BE2C (cell line): ENCODE measurements at regions not wholly inside any gene's neighbourhood (a gene's known extent, or its start where the extent isn't known, plus 50 kb on each side); places are given as distances from the start of the nearest gene placed in this dataset.

Experiments used
- DNase-seq: peaks from one replicate; pipeline ENCODE4 v3.0.0-alpha.2; 2020
- H3K27me3 ChIP-seq: fragments of 250-450 bp; sonication (Bioruptor Pico); 2 replicates; pipeline ENCODE4 v1.5.1; 2020; ENCODE audit warnings: mild to moderate bottlenecking
- H3K36me3 ChIP-seq: fragments of 250-450 bp; sonication (Bioruptor Pico); 2 replicates; pipeline ENCODE4 v1.5.1; 2020; ENCODE audit warnings: mild to moderate bottlenecking
- H3K4me1 ChIP-seq: fragments of 250-450 bp; sonication (Bioruptor Pico); 2 replicates; pipeline ENCODE4 v1.5.1; 2020
- H3K4me3 ChIP-seq: 2 replicates; pipeline ENCODE4 v1.5.1; 2011; ENCODE audit warnings: low read depth, low read length
- H3K9me3 ChIP-seq: fragments of 250-450 bp; sonication (Bioruptor Pico); 2 replicates; pipeline ENCODE4 v1.5.1; 2020
- CTCF ChIP-seq: IDR thresholded peaks from 2 replicates; pipeline ENCODE4 v1.5.1; 2012; ENCODE audit warnings: mild to moderate bottlenecking, low read depth, low read length

- no peak overlapping the region for H3K4me3 ChIP-seq
- TF ChIP-seq CTCF, result no peak
- H3K4me1 ChIP-seq, result no peaks in the 10 kb centered on the region
- H3K9me3 ChIP-seq, result no peaks in the 10 kb centered on the region
- no peaks in the 10 kb centered on the region for H3K27me3 ChIP-seq
- H3K36me3 ChIP-seq, result no peaks in the 10 kb centered on the region
- DNase-seq, result no peak
These were observed 783.6 kb downstream of the CBLN2 start for GRCh38 chr18:71760541-71760940.

- Histone ChIP-seq H3K9me3 (no peaks in the 10 kb centered on the region), H3K36me3 (no peaks in the 10 kb centered on the region), H3K27me3 (no peaks in the 10 kb centered on the region), H3K4me3 (no peak overlapping the region), H3K4me1 (no peaks in the 10 kb centered on the region)
- no peak for TF ChIP-seq CTCF
- DNase-seq, result no peak
These were observed 789.9 kb downstream of the CBLN2 start for GRCh38 chr18:71754246-71754645.

GRCh38 chr18:71743634-71744033 is 800.5 kb downstream of the CBLN2 start:
- DNase-seq, result no peak
- H3K4me1 ChIP-seq, result no peaks in the 10 kb centered on the region
- no peak for TF ChIP-seq CTCF
- no peaks in the 10 kb centered on the region for H3K36me3 ChIP-seq
- no peaks in the 10 kb centered on the region for H3K27me3 ChIP-seq
- no peak overlapping the region for H3K4me3 ChIP-seq
- no peaks in the 10 kb centered on the region for H3K9me3 ChIP-seq

GRCh38 chr18:71729611-71730010 is 814.5 kb downstream of the CBLN2 start:
- Histone ChIP-seq H3K9me3 (no peaks in the 10 kb centered on the region), H3K36me3 (no peaks in the 10 kb centered on the region), H3K4me3 (no peak overlapping the region), H3K4me1 (no peaks in the 10 kb centered on the region), H3K27me3 (no peaks in the 10 kb centered on the region)
- no peak for DNase-seq
- no peak for TF ChIP-seq CTCF

GRCh38 chr18:71727909-71728308 is 816.2 kb downstream of the CBLN2 start:
- Histone ChIP-seq H3K4me3 (no peak overlapping the region), H3K4me1 (no peaks in the 10 kb centered on the region), H3K36me3 (no peaks in the 10 kb centered on the region), H3K9me3 (no peaks in the 10 kb centered on the region), H3K27me3 (no peaks in the 10 kb centered on the region)
- TF ChIP-seq CTCF, result no peak
- no peak for DNase-seq

- Histone ChIP-seq H3K9me3 (no peaks in the 10 kb centered on the region), H3K4me1 (no peaks in the 10 kb centered on the region), H3K36me3 (no peaks in the 10 kb centered on the region), H3K27me3 (no peaks in the 10 kb centered on the region), H3K4me3 (no peak overlapping the region)
- no peak for TF ChIP-seq CTCF
- no peak for DNase-seq
These were observed 818.9 kb downstream of the CBLN2 start for GRCh38 chr18:71725256-71725655.
